GM19328 (cell line): ENCODE measurements at regions not wholly inside any gene's neighbourhood (a gene's known extent, or its start where the extent isn't known, plus 50 kb on each side); places are given as distances from the start of the nearest gene placed in this dataset.

ENCODE experiments used
- ATAC-seq: cut with Tn5 transposase; IDR thresholded peaks from one replicate; pipeline ENCODE4 v1.9.1; 2021; ENCODE audit warnings: mild to moderate bottlenecking, moderate library complexity; ENCODE audit not compliant: unreplicated experiment

DNA sequence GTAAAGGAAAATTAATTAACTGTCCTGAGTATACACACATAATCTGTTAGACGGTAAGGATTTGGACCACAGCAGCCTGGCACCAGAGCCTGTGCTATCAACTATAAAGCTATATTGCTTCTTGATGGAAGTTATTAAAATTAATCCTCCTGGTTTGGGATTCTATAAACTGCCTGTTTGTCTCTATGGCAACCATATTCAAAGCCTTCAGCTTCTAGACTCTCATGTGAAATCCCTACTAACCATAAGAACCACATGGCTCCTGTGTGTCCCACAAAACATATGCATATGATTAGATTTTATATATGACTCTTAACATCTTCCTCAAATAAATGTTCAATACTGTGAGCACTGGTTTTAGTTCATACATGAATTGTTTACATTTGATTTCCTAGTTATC, 380.8 kb downstream of the ANKRD50 start:
- no peak for ATAC-seq

DNA sequence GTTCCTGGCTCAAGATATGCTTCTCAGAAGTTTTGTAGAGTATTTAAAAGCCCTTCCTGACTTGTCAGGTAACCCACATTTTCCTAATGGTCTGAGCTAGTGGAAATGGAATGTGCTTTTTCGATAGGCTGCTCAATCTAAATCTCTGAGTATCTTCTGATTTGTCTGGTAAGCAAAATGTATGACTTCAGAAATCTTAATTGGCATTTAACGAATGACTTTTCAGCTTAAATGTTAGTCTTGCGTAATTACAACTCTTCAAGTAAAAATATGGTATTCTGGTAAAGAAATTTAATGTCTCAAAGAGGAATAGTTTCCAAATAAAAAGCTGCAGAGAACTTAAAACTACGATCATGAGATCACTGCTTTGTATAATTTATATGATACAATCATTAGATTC, 379.1 kb downstream of the ANKRD50 start:
- no peak for ATAC-seq

DNA sequence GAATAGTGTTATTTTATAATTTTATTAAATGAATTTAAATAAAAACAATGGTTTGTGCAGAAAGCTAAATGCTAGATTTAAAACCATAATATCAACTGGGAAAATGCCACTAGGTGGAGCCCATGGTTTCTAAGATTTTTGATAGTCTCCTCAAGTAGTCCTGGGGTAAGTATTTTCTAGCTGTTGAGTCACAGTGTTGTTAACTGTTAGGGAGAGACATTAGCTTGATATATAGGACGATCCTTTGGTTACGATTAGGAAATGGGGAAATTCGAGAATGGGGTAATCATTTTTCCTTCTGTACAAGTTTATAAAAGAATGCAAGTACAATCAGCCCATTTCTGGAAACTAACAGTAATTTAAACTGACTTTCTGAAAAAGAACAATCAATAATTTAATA, 378.4 kb downstream of the ANKRD50 start:
- no peak for ATAC-seq

DNA sequence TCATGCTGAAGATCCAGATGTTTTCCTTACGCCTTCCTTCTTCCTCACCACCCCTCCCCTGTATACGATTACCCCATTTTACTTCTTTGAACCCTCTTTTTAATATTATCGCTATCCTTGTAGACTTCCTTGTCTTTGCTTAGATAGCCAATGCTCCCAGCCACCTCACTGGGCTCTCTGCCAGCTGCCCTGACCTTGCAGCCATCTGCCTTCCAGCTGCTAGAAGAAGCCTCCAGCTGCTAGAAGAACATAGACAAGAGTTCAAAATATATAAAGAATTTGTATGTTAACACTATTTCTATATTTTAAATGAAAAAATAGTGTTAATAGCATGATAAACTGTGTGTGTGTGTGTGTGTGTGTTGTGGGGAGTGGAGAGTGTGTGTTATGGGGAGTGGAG, 374.7 kb downstream of the ANKRD50 start:
- no peak for ATAC-seq

DNA sequence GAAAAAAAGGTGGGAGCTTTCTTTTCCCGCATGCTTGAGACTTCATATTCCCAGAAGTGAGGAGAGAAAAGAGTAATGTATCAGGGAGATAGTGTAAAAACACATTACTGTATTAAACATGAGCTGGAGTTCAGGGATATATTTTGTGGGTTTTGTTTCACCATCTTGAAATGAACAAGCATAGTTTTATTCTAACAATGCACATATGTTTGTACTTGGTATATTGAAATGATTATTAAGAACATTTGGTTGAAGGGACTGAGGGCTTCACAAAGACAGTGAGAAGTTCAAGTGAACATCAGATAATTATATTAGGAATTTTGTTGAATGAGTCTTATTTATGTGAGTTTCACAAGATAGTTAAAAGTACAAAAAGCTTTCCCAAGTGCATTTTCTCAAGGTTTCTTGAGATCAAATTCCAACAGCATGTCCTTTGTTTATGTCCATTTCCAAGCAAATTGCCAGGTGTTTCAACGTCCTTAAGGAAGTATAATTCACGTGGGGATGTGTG, 368.8 kb downstream of the ANKRD50 start:
- no peak for ATAC-seq

GRCh38 chr4:124372916-124373315, 339.6 kb downstream of the ANKRD50 start:
- no peak for ATAC-seq

DNA sequence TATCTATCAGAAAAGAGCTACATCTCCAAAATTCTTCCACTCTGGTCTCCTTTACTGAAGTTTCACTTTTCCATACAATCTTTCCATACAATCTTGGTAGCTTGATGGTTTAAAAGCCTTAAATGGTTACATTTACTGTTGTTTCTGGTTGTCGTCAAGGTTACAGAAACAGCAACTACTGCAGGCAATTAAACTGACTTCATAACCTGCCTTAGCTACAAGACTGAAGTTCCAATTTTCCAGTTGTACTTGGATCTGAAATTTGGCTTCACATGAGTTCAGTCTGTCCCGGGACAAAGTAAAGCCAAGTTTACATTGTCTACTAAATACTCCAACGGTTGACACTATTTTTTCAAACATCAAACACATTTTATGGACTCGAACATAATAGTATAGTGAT, 326.4 kb downstream of the ANKRD50 start:
- no peak for ATAC-seq

DNA sequence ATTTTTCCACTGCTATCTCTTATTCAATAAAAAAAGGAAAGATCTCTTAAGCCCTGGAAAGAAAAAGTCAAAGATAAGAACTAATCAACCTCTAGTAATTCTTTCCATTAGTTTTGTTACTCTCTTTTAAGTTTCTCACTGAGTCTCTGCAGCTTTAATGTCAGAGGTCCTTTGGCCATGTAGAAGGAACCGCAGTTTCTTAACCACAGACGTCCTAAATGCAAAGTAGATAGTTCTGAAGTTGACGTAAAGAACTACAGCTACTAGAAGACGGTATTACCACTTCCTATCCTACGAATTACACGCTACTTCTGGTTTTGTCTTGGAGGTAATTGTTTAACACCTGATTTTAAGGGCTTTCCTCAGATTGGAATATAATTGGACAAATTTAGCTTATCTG, 325.9 kb downstream of the ANKRD50 start:
- no peak for ATAC-seq

- no peak for ATAC-seq
Measured at GRCh38 chr4:124389591-124389990, 322.9 kb downstream of the ANKRD50 start.

DNA sequence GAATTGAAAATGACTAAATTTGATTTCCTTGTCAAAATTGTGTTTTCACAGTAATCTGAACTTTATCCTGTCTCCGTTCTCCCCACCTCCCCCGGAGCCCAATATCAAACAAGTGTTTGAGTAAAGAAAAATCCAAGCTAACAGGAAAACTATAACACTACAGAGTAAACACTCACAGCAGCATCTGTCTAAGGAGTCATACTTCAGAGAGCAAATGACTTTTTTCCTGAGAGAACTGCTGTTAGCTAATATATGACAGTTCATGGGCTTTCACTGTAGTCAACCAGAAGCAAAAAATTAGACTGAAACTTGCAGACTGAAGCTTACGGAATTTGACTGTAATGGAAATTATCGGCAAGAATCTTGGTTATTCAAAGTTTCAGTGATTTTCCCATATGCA, 321.7 kb downstream of the ANKRD50 start:
- ATAC-seq: no peak

- no peak for ATAC-seq
Measured at GRCh38 chr4:124396333-124396732, 316.2 kb downstream of the ANKRD50 start.

- no peak for ATAC-seq
Measured at GRCh38 chr4:124401606-124402005, 310.9 kb downstream of the ANKRD50 start.

DNA sequence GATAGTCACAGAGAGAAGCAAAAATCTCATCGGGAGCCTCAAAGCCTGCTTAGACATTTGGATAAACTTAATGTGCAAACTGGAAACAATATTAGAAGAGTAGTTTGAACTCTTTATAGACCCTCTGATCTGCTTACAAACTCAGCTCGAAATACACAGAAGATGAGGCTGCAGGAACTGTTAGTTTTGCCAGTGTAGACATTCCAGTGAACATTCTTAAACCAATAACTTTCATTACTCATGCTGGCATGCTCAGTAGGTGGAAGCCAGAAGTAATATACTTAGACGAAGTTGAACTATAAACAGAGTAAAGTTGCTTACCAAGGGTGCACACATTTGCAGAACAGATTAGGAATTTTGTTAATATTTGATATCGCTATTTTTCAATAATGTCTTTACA, 303.5 kb downstream of the ANKRD50 start:
- no peak for ATAC-seq

DNA sequence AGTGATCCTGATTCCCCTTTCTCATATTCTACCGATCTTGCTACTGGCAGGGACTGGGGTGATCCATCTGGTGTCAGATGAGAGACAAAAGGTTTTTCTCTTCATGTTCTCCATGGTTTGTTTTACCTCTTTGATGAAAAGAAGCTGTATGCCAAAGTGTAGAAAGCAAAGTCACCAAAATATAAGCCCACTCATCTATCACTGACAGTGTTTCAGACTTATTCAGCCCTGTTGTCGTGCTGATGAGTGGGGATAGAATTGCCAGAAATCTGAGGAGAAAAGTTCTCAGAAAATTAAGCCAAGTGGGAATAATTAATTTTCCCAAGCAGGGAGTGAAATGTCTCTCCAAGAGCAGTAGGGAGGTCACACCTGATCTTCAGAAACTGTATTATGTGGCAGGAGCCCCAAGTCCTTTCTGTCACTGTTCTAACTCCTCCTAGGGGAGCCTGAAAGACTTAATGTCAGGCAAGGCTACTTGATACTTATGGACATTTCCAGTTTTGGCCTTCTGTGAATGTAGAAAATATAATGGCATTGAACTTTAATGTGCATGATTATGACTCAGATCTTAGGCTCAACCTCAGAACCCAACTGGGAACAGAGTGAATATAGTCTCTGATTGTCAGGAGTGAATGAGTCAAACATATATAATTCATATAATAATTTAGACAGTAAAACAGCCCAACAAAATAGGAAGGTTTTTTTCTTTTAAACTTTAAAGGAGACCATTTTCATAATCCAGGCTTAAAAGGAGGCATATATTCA, 298.1 kb downstream of the ANKRD50 start:
- ATAC-seq: no peak

- ATAC-seq: no peak
Measured at GRCh38 chr4:124415146-124415545, 297.4 kb downstream of the ANKRD50 start.

- no peak for ATAC-seq
Measured at GRCh38 chr4:124417371-124417770, 295.2 kb downstream of the ANKRD50 start.

- no peak for ATAC-seq
Measured at GRCh38 chr4:124420166-124420695, 292.3 kb downstream of the ANKRD50 start.

DNA sequence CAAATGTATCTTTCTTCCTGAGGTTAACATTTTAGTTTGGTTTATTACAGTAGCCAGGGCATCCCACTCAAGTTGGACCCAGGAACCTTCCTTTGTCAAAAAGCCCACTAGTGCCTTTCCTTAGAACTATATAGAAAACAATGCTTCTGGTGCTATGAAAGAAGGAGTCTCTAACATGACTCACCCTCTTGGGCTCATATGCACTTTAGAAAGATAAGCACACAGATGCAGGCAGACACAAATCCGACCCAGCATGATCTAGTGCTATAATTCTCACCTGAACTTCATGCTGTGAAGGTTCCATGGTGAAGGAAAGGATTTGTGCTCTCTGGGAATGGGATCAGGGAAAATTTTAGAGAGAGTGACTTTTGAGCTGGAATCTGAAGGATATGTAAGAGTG, 289.4 kb downstream of the ANKRD50 start:
- ATAC-seq: no peak

GRCh38 chr4:124426279-124426678, 286.3 kb downstream of the ANKRD50 start:
- no peak for ATAC-seq

GRCh38 chr4:124427095-124427767, 285.3 kb downstream of the ANKRD50 start:
- ATAC-seq: no peak

GRCh38 chr4:124428648-124429047, 283.9 kb downstream of the ANKRD50 start:
- no peak for ATAC-seq

DNA sequence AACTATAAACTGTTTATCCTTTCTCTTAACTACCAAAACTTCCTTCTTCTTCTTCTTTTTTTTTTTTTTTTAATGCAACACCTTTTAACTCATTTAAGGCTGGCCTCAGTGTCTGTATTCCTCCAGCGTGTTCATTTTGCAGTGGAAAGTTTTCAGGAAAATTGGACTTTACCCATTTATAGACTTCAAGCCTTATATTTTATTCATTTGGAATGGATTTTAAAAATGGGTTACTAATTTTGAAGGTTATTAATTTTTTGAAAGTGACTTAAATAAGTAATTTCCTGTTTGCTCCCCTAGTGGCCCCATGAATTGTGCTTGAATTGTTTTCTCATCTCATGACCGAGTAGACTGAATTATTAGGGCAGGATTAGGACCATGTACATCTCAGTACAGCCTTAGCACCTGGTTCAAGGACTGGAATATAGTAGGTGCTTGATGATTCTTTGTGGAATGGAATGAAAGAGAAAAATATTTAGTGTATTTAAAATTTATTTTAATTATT, 282.7 kb downstream of the ANKRD50 start:
- ATAC-seq: no peak
